ENCODE measurements at regions not wholly inside any gene's neighbourhood (a gene's known extent, or its start where the extent isn't known, plus 50 kb on each side); places are given as distances from the start of the nearest gene placed in this dataset.

DNA sequence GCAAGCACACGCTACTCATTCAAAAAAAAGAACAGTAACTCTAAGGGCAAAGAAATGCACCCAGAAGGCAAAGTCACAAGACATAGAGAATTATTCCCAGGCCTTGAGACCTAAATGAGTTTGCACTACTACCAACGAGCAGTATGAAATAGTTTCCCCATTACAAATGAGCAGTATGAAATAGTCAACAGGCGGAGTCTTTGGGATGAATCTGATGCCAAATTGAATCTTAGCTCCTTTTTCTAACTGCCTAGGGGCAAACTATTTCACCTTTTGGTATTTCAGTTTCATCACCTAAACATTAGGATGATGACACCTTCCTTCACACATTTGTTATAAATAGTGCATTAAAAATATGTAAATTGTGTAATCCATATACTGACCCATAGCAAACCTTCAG, 213.0 kb upstream of the FAT4 start:
- Histone ChIP-seq H3K9ac (ENCODE audit: low read depth, low read length) (no peak overlapping the region), H3K27ac (ENCODE audit: insufficient read depth, low read length) (no peak overlapping the region), H2BK5ac (ENCODE audit: low read depth, low read length, poor library complexity, severe bottlenecking) (no peak overlapping the region), H4K20me1 (ENCODE audit: insufficient read depth, low read length) (no peaks in the 10 kb centered on the region), H3K4me3 (ENCODE audit: insufficient read depth, low read depth, low read length) (no peak overlapping the region), H3K27me3 (ENCODE audit: control insufficient read depth, insufficient read depth, low read length) (no peaks in the 10 kb centered on the region), H4K8ac (ENCODE audit: low read depth in 2 of 2, low read length in 2 of 2) (no peak overlapping the region), H2AK9ac (replicated peaks; ENCODE audit: low read depth, low read length, poor library complexity) (no peak overlapping the region), H3K18ac (ENCODE audit: low read depth, low read length) (no peak overlapping the region), H4K91ac (ENCODE audit: insufficient read depth, low read depth, low read length) (no peak overlapping the region), H3K9me1 (ENCODE audit: insufficient read depth, low read length) (no peaks in the 10 kb centered on the region), H3K14ac (replicated peaks; ENCODE audit: low read depth, low read length) (no peak overlapping the region), H3K23ac (ENCODE audit: low read depth, low read length) (no peak overlapping the region), H4K5ac (ENCODE audit: low read depth, low read length) (no peak overlapping the region), H2BK120ac (ENCODE audit: low read depth, low read length) (no peak overlapping the region), H3K79me1 (ENCODE audit: low read depth in 1 of 2, low read length in 2 of 2) (no peaks in the 10 kb centered on the region), H2AFZ (replicated peaks; ENCODE audit: low read length, poor library complexity) (no peak overlapping the region), H2BK20ac (ENCODE audit: low read depth, low read length) (no peak overlapping the region), H3K4me1 (ENCODE audit: control insufficient read depth, insufficient read depth, low read length) (0 out of 2 replicates have a peak, but pooled peaks cover 2% of the 10 kb centered on the region), H3K9me3 (ENCODE audit: control insufficient read depth, insufficient read depth, low read length) (no peaks in the 10 kb centered on the region), H2BK15ac (ENCODE audit: low read depth, low read length) (no peak overlapping the region), H3K36me3 (ENCODE audit: control insufficient read depth, insufficient read depth, low read length) (no peaks in the 10 kb centered on the region), H2AK5ac (ENCODE audit: low read depth, low read length) (no peak overlapping the region), H3K4me2 (ENCODE audit: low read depth, low read length) (no peak overlapping the region), H3K4ac (ENCODE audit: low read depth, low read length) (no peak overlapping the region), H3K56ac (ENCODE audit: extremely low read depth, insufficient read depth, low read length) (no peak overlapping the region)
- WGBS, 2 experiments (ENCODE audit: extremely low coverage in 2 of 2, insufficient read length in 1 of 2), result no CpG with 5 or more reads among the region's 3 CpGs
- ATAC-seq (ENCODE audit: low read depth) (no peak), DNase-seq (no peak)
- in situ Hi-C loops (cut with MboI; ENCODE audit: low sequenced_read_pairs), result no loop called here
- no TSS peak for BruUV-seq (replicated peaks)
- dilution Hi-C loops (cut with HindIII; ENCODE audit: low sequenced_read_pairs, unreplicated experiment), result no loop called here
- ChIA-PET POLR2A (ENCODE audit: unreplicated experiment) (no interaction called here), CTCF (no interaction called here)
- intact Hi-C loops (cut with micrococcal nuclease), result no loop called here
- TF ChIP-seq MXI1 (IDR thresholded peaks at IDR 0.05; ENCODE audit: borderline replicate concordance, low read depth, low read length), result no peak
- TF ChIP-seq BHLHE40 (IDR thresholded peaks at IDR 0.05; ENCODE audit: low read depth, low read length), result no peak
- no peak for TF ChIP-seq MAFK (IDR thresholded peaks at IDR 0.05; ENCODE audit: low read depth, low read length)
- TF ChIP-seq RAD21 (IDR thresholded peaks at IDR 0.05; ENCODE audit: low read length), result no peak
- TF ChIP-seq, protein P1, sequence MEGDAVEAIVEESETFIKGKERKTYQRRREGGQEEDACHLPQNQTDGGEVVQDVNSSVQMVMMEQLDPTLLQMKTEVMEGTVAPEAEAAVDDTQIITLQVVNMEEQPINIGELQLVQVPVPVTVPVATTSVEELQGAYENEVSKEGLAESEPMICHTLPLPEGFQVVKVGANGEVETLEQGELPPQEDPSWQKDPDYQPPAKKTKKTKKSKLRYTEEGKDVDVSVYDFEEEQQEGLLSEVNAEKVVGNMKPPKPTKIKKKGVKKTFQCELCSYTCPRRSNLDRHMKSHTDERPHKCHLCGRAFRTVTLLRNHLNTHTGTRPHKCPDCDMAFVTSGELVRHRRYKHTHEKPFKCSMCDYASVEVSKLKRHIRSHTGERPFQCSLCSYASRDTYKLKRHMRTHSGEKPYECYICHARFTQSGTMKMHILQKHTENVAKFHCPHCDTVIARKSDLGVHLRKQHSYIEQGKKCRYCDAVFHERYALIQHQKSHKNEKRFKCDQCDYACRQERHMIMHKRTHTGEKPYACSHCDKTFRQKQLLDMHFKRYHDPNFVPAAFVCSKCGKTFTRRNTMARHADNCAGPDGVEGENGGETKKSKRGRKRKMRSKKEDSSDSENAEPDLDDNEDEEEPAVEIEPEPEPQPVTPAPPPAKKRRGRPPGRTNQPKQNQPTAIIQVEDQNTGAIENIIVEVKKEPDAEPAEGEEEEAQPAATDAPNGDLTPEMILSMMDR (conservative IDR thresholded peaks at IDR 0.05; ENCODE audit: low read depth, low read length), result no peak
- TF ChIP-seq RCOR1 (IDR thresholded peaks at IDR 0.05; ENCODE audit: insufficient replicate concordance, low read length), result no peak
- TF ChIP-seq FOS (IDR thresholded peaks at IDR 0.05; ENCODE audit: low read depth, low read length), result no peak
- no peak for TF ChIP-seq NFE2L2 (IDR thresholded peaks at IDR 0.05; ENCODE audit: low read depth, low read length)
- TF ChIP-seq POLR2A (IDR thresholded peaks at IDR 0.05; ENCODE audit: low read depth, low read length), result no peak
- TF ChIP-seq CEBPB (IDR thresholded peaks at IDR 0.05; ENCODE audit: low read depth, low read length), result no peak; the same call in 1 of the 2 replicates
- TF ChIP-seq MAZ (IDR thresholded peaks at IDR 0.05; ENCODE audit: borderline replicate concordance, low read depth, low read length), result no peak
- TF ChIP-seq CHD1 (IDR thresholded peaks at IDR 0.05; ENCODE audit: low read depth, low read length), result no peak

Measured in IMR-90 (cell line).